ENCODE measurements at regions not wholly inside any gene's neighbourhood (a gene's known extent, or its start where the extent isn't known, plus 50 kb on each side); places are given as distances from the start of the nearest gene placed in this dataset.

GRCh38 chr16:17926866-17927399, 409.6 kb downstream of the NPIPA8 start:
- no peak overlapping the region for H3K4me2 ChIP-seq (ENCODE audit: low read depth, low read length)
- no peaks in the 10 kb centered on the region for H3K79me2 ChIP-seq (ENCODE audit: low read length)
- H3K9me3 ChIP-seq (replicated peaks; ENCODE audit: insufficient read depth, low read length) = no peaks in the 10 kb centered on the region
- no peak for TF ChIP-seq EZH2 (optimal IDR thresholded peaks at IDR 0.05; ENCODE audit: low read depth, low read length)
- TF ChIP-seq EZH2phosphoT487 (IDR thresholded peaks at IDR 0.05; ENCODE audit: low read length) = no peak
- TF ChIP-seq CTCF (IDR thresholded peaks at IDR 0.05; ENCODE audit: low read length) = no peak
- no peak overlapping the region for H3K9ac ChIP-seq (ENCODE audit: low read length)
- no peak overlapping the region for H3K4me3 ChIP-seq (ENCODE audit: low read length)
- H4K20me1 ChIP-seq (ENCODE audit: insufficient read depth, low read length) = no peaks in the 10 kb centered on the region
- DNase-seq = no peak
- no peak overlapping the region for H2AFZ ChIP-seq (ENCODE audit: low read length)
- H3K36me3 ChIP-seq (replicated peaks; ENCODE audit: insufficient read depth, low read length) = no peaks in the 10 kb centered on the region
- no peaks in the 10 kb centered on the region for H3K27me3 ChIP-seq (replicated peaks; ENCODE audit: insufficient read depth, low read length)
- H3K27ac ChIP-seq (ENCODE audit: low read length) = no peak overlapping the region
- H3K9me2 ChIP-seq (replicated peaks; ENCODE audit: insufficient read depth, low read length) = no peaks in the 10 kb centered on the region
- no peaks in the 10 kb centered on the region for H3F3A ChIP-seq (ENCODE audit: insufficient read depth, low read length)
- no peaks in the 10 kb centered on the region for H3K4me1 ChIP-seq (ENCODE audit: low read length)

GRCh38 chr16:17926461-17926860, 410.1 kb downstream of the NPIPA8 start:
- Histone ChIP-seq H3K79me2 (ENCODE audit: low read length) (no peaks in the 10 kb centered on the region), H3K9me3 (replicated peaks; ENCODE audit: insufficient read depth, low read length) (no peaks in the 10 kb centered on the region), H4K20me1 (ENCODE audit: insufficient read depth, low read length) (no peaks in the 10 kb centered on the region), H3K9me2 (replicated peaks; ENCODE audit: insufficient read depth, low read length) (no peaks in the 10 kb centered on the region), H3K27ac (ENCODE audit: low read length) (no peak overlapping the region), H2AFZ (ENCODE audit: low read length) (no peak overlapping the region), H3K36me3 (replicated peaks; ENCODE audit: insufficient read depth, low read length) (no peaks in the 10 kb centered on the region), H3K9ac (ENCODE audit: low read length) (no peak overlapping the region), H3K4me3 (ENCODE audit: low read length) (no peak overlapping the region), H3K27me3 (replicated peaks; ENCODE audit: insufficient read depth, low read length) (no peaks in the 10 kb centered on the region), H3K4me2 (ENCODE audit: low read depth, low read length) (no peak overlapping the region), H3K4me1 (ENCODE audit: low read length) (no peaks in the 10 kb centered on the region), H3F3A (ENCODE audit: insufficient read depth, low read length) (no peaks in the 10 kb centered on the region)
- DNase-seq = no peak
- TF ChIP-seq EZH2 (optimal IDR thresholded peaks at IDR 0.05; ENCODE audit: low read depth, low read length) = no peak
- TF ChIP-seq CTCF (IDR thresholded peaks at IDR 0.05; ENCODE audit: low read length) = no peak
- no peak for TF ChIP-seq EZH2phosphoT487 (IDR thresholded peaks at IDR 0.05; ENCODE audit: low read length)

DNA sequence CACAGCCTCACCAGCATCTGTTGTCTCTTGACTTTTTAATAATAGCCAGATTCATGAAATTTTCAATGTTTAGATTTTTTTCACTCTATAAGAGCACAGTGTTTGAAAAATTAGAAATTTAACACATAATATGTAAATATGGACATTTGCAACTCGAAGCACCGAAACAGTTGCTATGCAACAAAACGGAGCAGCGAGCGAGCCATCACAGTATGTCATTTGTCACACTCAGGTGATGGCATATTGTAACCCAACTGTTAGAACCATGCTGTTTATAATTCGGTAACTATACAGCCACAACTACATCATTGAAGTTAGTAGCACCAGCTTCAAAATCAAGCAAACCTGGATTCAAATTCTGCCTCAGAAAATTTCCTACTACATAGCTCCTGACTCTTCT, 410.8 kb downstream of the NPIPA8 start:
- Histone ChIP-seq H3K9ac (ENCODE audit: low read length) (no peak overlapping the region), H3K79me2 (ENCODE audit: low read length) (no peaks in the 10 kb centered on the region), H3K36me3 (replicated peaks; ENCODE audit: insufficient read depth, low read length) (no peaks in the 10 kb centered on the region), H3K27me3 (replicated peaks; ENCODE audit: insufficient read depth, low read length) (no peaks in the 10 kb centered on the region), H2AFZ (ENCODE audit: low read length) (no peak overlapping the region), H3K27ac (ENCODE audit: low read length) (no peak overlapping the region), H4K20me1 (ENCODE audit: insufficient read depth, low read length) (no peaks in the 10 kb centered on the region), H3K4me1 (ENCODE audit: low read length) (no peaks in the 10 kb centered on the region), H3K9me2 (replicated peaks; ENCODE audit: insufficient read depth, low read length) (no peaks in the 10 kb centered on the region), H3K4me3 (ENCODE audit: low read length) (no peak overlapping the region), H3F3A (ENCODE audit: insufficient read depth, low read length) (no peaks in the 10 kb centered on the region), H3K4me2 (ENCODE audit: low read depth, low read length) (no peak overlapping the region), H3K9me3 (replicated peaks; ENCODE audit: insufficient read depth, low read length) (no peaks in the 10 kb centered on the region)
- TF ChIP-seq EZH2phosphoT487 (IDR thresholded peaks at IDR 0.05; ENCODE audit: low read length) = no peak
- no peak for TF ChIP-seq CTCF (IDR thresholded peaks at IDR 0.05; ENCODE audit: low read length)
- TF ChIP-seq EZH2 (optimal IDR thresholded peaks at IDR 0.05; ENCODE audit: low read depth, low read length) = no peak
- DNase-seq = no peak

All from MM.1S (cell line).